Psoas muscle (tissue), 7 donors: ENCODE measurements at regions not wholly inside any gene's neighbourhood (a gene's known extent, or its start where the extent isn't known, plus 50 kb on each side); places are given as distances from the start of the nearest gene placed in this dataset.

ENCODE experiments used
- ATAC-seq, 4 donors: fragments of 200-7000 bp; cut with Tn5 transposase; one replicate each; pipeline ENCODE4 v1.9.1; 2020; ENCODE audit warnings: moderate library complexity in 3 of 4, mild to moderate bottlenecking in 2 of 4
- DNase-seq, 2 donors: peaks; one replicate each; pipeline ENCODE4 v3.0.0-alpha.2; 2020
- H3K27ac ChIP-seq: fragments of 200-600 bp; one replicate; pipeline ENCODE4 v1.8.0; 2022
- H3K27me3 ChIP-seq, 3 donors: fragments of 200-600 bp in 1 of 3; one replicate each; pipeline versions ENCODE4 v1.6.1 to v1.8.0; 2013 to 2022; ENCODE audit warnings: low read length in 2 of 3, mild to moderate bottlenecking in 2 of 3, moderate library complexity in 1 of 3; ENCODE audit not compliant: insufficient read depth in 3 of 3
- H3K36me3 ChIP-seq, 2 donors: fragments of 200-600 bp in 1 of 2; one replicate each; pipeline versions ENCODE4 v1.6.1 to v1.8.0; 2013 to 2022; ENCODE audit warnings: low read depth in 1 of 2, mild to moderate bottlenecking in 1 of 2, moderate library complexity in 1 of 2; ENCODE audit not compliant: insufficient read depth in 1 of 2
- H3K4me1 ChIP-seq: fragments of 200-600 bp; one replicate; pipeline ENCODE4 v1.8.0; 2022
- H3K4me3 ChIP-seq: fragments of 200-600 bp; one replicate; pipeline ENCODE4 v1.8.0; 2022; ENCODE audit warnings: mild to moderate bottlenecking
- H3K9me3 ChIP-seq: fragments of 200-600 bp; one replicate; pipeline ENCODE4 v1.8.0; 2022
- whole genome bisulfite sequencing, 3 donors: extraction: QIAGEN DNeasy Blood & Tissue Kit; methylation state at CpG; one replicate each; pipeline versions ENCODE4 v1.1.6 to v1.1.7; 2013; 5-methylcytosine and 5-hydroxymethylcytosine counted together
- intact Hi-C, 2 donors: fragments of 100-400 bp; cut with DNase I; formaldehyde crosslinking; loops; one replicate each; pipeline versions ENCODE4 v1.11.0 to v1.14.2; 2022
- TF ChIP-seq, protein P1 (sequence below): fragments of 200-600 bp; IDR thresholded peaks from one replicate; pipeline ENCODE4 v1.8.0; 2022; ENCODE audit warnings: antibody characterized with exemption
- donor health status: healthy with polysubstance abuse.
- donor health status: DM: no; HTN: no; CAD: no; lungs with moderate emphysema.
- donor health status: Bipolar disorder and iron deficiency.
- donor health status: healthy.
- donor health status: DM: yes; HTN: yes; CAD: no.
- donor health status: DM: no; HTN: no; CAD: no.
- donor health status: DM: yes; HTN: yes; CAD: no.

GRCh38 chr13:89610881-89611280 lies 1736.6 kb upstream of the MIR17HG start:
- H3K27ac ChIP-seq, result no peak overlapping the region
- H3K9me3 ChIP-seq, result no peaks in the 10 kb centered on the region
- DNase-seq (no peak), ATAC-seq (no peak)
- H3K4me3 ChIP-seq, result no peak overlapping the region
- no peaks in the 10 kb centered on the region for H3K27me3 ChIP-seq
- intact Hi-C loops, result no loop called here
- TF ChIP-seq, protein P1, sequence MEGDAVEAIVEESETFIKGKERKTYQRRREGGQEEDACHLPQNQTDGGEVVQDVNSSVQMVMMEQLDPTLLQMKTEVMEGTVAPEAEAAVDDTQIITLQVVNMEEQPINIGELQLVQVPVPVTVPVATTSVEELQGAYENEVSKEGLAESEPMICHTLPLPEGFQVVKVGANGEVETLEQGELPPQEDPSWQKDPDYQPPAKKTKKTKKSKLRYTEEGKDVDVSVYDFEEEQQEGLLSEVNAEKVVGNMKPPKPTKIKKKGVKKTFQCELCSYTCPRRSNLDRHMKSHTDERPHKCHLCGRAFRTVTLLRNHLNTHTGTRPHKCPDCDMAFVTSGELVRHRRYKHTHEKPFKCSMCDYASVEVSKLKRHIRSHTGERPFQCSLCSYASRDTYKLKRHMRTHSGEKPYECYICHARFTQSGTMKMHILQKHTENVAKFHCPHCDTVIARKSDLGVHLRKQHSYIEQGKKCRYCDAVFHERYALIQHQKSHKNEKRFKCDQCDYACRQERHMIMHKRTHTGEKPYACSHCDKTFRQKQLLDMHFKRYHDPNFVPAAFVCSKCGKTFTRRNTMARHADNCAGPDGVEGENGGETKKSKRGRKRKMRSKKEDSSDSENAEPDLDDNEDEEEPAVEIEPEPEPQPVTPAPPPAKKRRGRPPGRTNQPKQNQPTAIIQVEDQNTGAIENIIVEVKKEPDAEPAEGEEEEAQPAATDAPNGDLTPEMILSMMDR, result no peak
- H3K36me3 ChIP-seq, result no peaks in the 10 kb centered on the region
- WGBS, 3 donors, result 93 to 100% (median 97%) methylated on average over 1 of the region's 1 CpG
- no peaks in the 10 kb centered on the region for H3K4me1 ChIP-seq

DNA sequence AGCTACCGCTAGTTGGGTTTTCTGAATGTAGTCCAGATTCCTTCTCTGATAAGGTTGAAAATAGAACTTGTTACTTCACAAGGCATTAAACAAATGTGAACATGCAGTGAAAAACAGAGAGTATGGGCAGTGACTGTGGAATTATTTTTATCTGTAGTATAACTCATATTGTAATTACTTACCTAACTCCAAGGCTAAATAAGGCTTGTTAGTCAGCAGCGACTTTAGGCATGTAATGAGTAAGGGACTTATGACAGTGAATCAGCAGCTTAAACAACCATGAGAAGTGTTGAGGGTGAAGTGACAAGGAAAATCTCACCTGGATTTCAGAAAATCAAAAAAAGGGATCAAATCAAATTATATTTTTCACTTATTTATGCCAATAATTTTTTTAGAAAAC lies 1719.5 kb upstream of the MIR17HG start:
- TF ChIP-seq, protein P1, result no peak
- H3K36me3 ChIP-seq, result no peaks in the 10 kb centered on the region
- H3K9me3 ChIP-seq, result no peaks in the 10 kb centered on the region
- intact Hi-C loops, result no loop called here
- H3K27ac ChIP-seq, result no peak overlapping the region
- H3K27me3 ChIP-seq, result no peaks in the 10 kb centered on the region
- ATAC-seq, result no peak
- no peak for DNase-seq
- 90 to 96% (median 92%) methylated on average over 2 of the region's 2 CpGs for WGBS, 3 donors
- H3K4me1 ChIP-seq, result no peaks in the 10 kb centered on the region
- no peak overlapping the region for H3K4me3 ChIP-seq

GRCh38 chr13:89628567-89628966 lies 1718.9 kb upstream of the MIR17HG start:
- ATAC-seq (no peak), DNase-seq (no peak)
- H3K36me3 ChIP-seq, result no peaks in the 10 kb centered on the region
- no peaks in the 10 kb centered on the region for H3K9me3 ChIP-seq
- WGBS, 3 donors, result 79 to 80% (median 80%) methylated on average over 5 of the region's 5 CpGs
- no peaks in the 10 kb centered on the region for H3K4me1 ChIP-seq
- no peak overlapping the region for H3K27ac ChIP-seq
- H3K4me3 ChIP-seq, result no peak overlapping the region
- TF ChIP-seq, protein P1, result no peak
- no peaks in the 10 kb centered on the region for H3K27me3 ChIP-seq
- intact Hi-C loops, result no loop called here

GRCh38 chr13:89650226-89650625 lies 1697.3 kb upstream of the MIR17HG start:
- intact Hi-C loops, result no loop called here
- Histone ChIP-seq H3K4me3 (no peak overlapping the region), H3K27me3 (no peaks in the 10 kb centered on the region), H3K4me1 (no peaks in the 10 kb centered on the region), H3K9me3 (no peaks in the 10 kb centered on the region), H3K36me3 (no peaks in the 10 kb centered on the region), H3K27ac (no peak overlapping the region)
- ATAC-seq, result no peak
- no peak for DNase-seq
- WGBS, 3 donors, result 84 to 94% (median 90%) methylated on average over 7 of the region's 7 CpGs
- TF ChIP-seq, protein P1, result no peak

GRCh38 chr13:89660752-89661151 lies 1686.7 kb upstream of the MIR17HG start:
- Histone ChIP-seq H3K27me3 (no peaks in the 10 kb centered on the region), H3K9me3 (no peaks in the 10 kb centered on the region), H3K27ac (no peak overlapping the region), H3K36me3 (no peaks in the 10 kb centered on the region), H3K4me3 (no peak overlapping the region), H3K4me1 (no peaks in the 10 kb centered on the region)
- ATAC-seq (no peak), DNase-seq (no peak)
- TF ChIP-seq, protein P1, result no peak
- intact Hi-C loops, result no loop called here
